ENCODE measurements at regions not wholly inside any gene's neighbourhood (a gene's known extent, or its start where the extent isn't known, plus 50 kb on each side); places are given as distances from the start of the nearest gene placed in this dataset.

GRCh38 chr14:37932481-37932880, 275.2 kb upstream of the SSTR1 start:
- in situ Hi-C loops (cut with MboI; ENCODE audit: low sequenced_read_pairs in 4 of 4) (no loop called here), intact Hi-C loops (cut with DNase I; ENCODE audit: low total_unique reads) (no loop called here)
- H3K9me3 ChIP-seq: no peaks in the 10 kb centered on the region
- ATAC-seq (no peak), DNase-seq (no peak)
- no peak for TF ChIP-seq POLR2A (IDR thresholded peaks at IDR 0.05)
- TF ChIP-seq CTCF (IDR thresholded peaks at IDR 0.05 in 4 of 5, conservative IDR thresholded peaks at IDR 0.05 in 1 of 5): no peak
- no peak overlapping the region for H3K27ac ChIP-seq
- H3K36me3 ChIP-seq: no peaks in the 10 kb centered on the region
- no peaks in the 10 kb centered on the region for H3K4me1 ChIP-seq
- H3K27me3 ChIP-seq: no peaks in the 10 kb centered on the region
- H3K4me3 ChIP-seq: no peak overlapping the region

- H3K36me3 ChIP-seq: no peaks in the 10 kb centered on the region
- H3K9me3 ChIP-seq: no peaks in the 10 kb centered on the region
- no peaks in the 10 kb centered on the region for H3K27me3 ChIP-seq
- TF ChIP-seq POLR2A (IDR thresholded peaks at IDR 0.05): no peak
- TF ChIP-seq CTCF (IDR thresholded peaks at IDR 0.05 in 4 of 5, conservative IDR thresholded peaks at IDR 0.05 in 1 of 5): no peak
- in situ Hi-C loops (cut with MboI; ENCODE audit: low sequenced_read_pairs in 4 of 4) (no loop called here), intact Hi-C loops (cut with DNase I; ENCODE audit: low total_unique reads) (no loop called here)
- no peaks in the 10 kb centered on the region for H3K4me1 ChIP-seq
- no peak for DNase-seq
- no peak for ATAC-seq
- H3K27ac ChIP-seq: no peak overlapping the region
- H3K4me3 ChIP-seq: no peak overlapping the region
These were observed 270.7 kb upstream of the SSTR1 start for GRCh38 chr14:37936971-37937370.

- TF ChIP-seq POLR2A (IDR thresholded peaks at IDR 0.05) (no peak), CTCF (IDR thresholded peaks at IDR 0.05 in 4 of 5, conservative IDR thresholded peaks at IDR 0.05 in 1 of 5) (no peak)
- no peak for ATAC-seq
- in situ Hi-C loops (cut with MboI; ENCODE audit: low sequenced_read_pairs in 4 of 4): no loop called here
These were observed 268.2 kb upstream of the SSTR1 start for GRCh38 chr14:37939442-37940028.

GRCh38 chr14:37945959-37946358, 261.7 kb upstream of the SSTR1 start:
- no peak overlapping the region for H3K27ac ChIP-seq
- intact Hi-C loops (cut with DNase I; ENCODE audit: low total_unique reads): no loop called here
- no peak for ATAC-seq
- no peaks in the 10 kb centered on the region for H3K4me1 ChIP-seq
- H3K27me3 ChIP-seq: no peaks in the 10 kb centered on the region
- in situ Hi-C loops (cut with MboI; ENCODE audit: low sequenced_read_pairs in 4 of 4): no loop called here
- no peak overlapping the region for H3K4me3 ChIP-seq
- no peak for DNase-seq
- H3K9me3 ChIP-seq: no peaks in the 10 kb centered on the region
- no peak for TF ChIP-seq POLR2A (IDR thresholded peaks at IDR 0.05)
- TF ChIP-seq CTCF (IDR thresholded peaks at IDR 0.05 in 4 of 5, conservative IDR thresholded peaks at IDR 0.05 in 1 of 5): no peak
- no peaks in the 10 kb centered on the region for H3K36me3 ChIP-seq

More at GRCh38 chr14:37939442-37940028, 268.2 kb upstream of the SSTR1 start:
- no peaks in the 10 kb centered on the region for H3K36me3 ChIP-seq
- no peak for DNase-seq
- no peak overlapping the region for H3K27ac ChIP-seq
- no peaks in the 10 kb centered on the region for H3K27me3 ChIP-seq
- no peaks in the 10 kb centered on the region for H3K9me3 ChIP-seq
- H3K4me1 ChIP-seq: no peaks in the 10 kb centered on the region
- intact Hi-C loops (cut with DNase I; ENCODE audit: low total_unique reads): no loop called here
- H3K4me3 ChIP-seq: no peak overlapping the region

- ATAC-seq (no peak), DNase-seq (no peak)
- Histone ChIP-seq H3K9me3 (no peaks in the 10 kb centered on the region), H3K4me1 (no peaks in the 10 kb centered on the region), H3K36me3 (no peaks in the 10 kb centered on the region), H3K4me3 (no peak overlapping the region), H3K27ac (no peak overlapping the region), H3K27me3 (no peaks in the 10 kb centered on the region)
- TF ChIP-seq CTCF (IDR thresholded peaks at IDR 0.05 in 4 of 5, conservative IDR thresholded peaks at IDR 0.05 in 1 of 5): no peak
- TF ChIP-seq POLR2A (IDR thresholded peaks at IDR 0.05): no peak
- in situ Hi-C loops (cut with MboI; ENCODE audit: low sequenced_read_pairs in 4 of 4) (no loop called here), intact Hi-C loops (cut with DNase I; ENCODE audit: low total_unique reads) (no loop called here)
These were observed 260.9 kb upstream of the SSTR1 start for GRCh38 chr14:37946819-37947218.
